ENCODE measurements at regions not wholly inside any gene's neighbourhood (a gene's known extent, or its start where the extent isn't known, plus 50 kb on each side); places are given as distances from the start of the nearest gene placed in this dataset.

DNA sequence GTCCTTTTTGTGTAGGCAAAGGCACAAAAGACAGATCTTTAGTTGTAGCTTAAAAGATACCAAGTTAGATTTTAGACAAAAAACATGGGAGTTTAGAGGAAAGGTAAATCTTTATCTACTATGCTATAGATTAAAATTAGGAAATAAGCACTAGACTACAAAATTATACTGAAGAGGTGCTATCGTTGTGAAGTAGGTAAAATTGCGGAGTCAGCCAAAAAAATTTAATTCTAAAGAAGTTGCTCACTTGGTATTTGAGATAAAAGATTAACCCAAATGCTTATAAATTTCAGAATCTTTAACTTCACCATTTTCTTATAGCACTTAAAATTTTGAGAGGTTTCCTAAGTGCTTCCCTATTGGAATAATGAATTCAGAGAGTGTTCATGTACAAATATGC lies 604.1 kb downstream of the GRXCR1 start:
- TF ChIP-seq, protein P1, sequence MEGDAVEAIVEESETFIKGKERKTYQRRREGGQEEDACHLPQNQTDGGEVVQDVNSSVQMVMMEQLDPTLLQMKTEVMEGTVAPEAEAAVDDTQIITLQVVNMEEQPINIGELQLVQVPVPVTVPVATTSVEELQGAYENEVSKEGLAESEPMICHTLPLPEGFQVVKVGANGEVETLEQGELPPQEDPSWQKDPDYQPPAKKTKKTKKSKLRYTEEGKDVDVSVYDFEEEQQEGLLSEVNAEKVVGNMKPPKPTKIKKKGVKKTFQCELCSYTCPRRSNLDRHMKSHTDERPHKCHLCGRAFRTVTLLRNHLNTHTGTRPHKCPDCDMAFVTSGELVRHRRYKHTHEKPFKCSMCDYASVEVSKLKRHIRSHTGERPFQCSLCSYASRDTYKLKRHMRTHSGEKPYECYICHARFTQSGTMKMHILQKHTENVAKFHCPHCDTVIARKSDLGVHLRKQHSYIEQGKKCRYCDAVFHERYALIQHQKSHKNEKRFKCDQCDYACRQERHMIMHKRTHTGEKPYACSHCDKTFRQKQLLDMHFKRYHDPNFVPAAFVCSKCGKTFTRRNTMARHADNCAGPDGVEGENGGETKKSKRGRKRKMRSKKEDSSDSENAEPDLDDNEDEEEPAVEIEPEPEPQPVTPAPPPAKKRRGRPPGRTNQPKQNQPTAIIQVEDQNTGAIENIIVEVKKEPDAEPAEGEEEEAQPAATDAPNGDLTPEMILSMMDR (IDR thresholded peaks at IDR 0.05): no peak
- TF ChIP-seq POLR2A (IDR thresholded peaks at IDR 0.05): no peak

All from adrenal gland (tissue), 5 donors.